Ammon's horn (tissue), 1 donor: ENCODE measurements at regions not wholly inside any gene's neighbourhood (a gene's known extent, or its start where the extent isn't known, plus 50 kb on each side); places are given as distances from the start of the nearest gene placed in this dataset.
"Not testable (repeated sequence)": the region's sequence is repeated elsewhere in the genome, so short reads cannot be mapped to it uniquely, and the experiment has no call there.

ENCODE experiments used
- DNase-seq: peaks from one replicate; pipeline ENCODE4 v3.0.0-alpha.2; 2016; ENCODE audit warnings: low spot score

DNA sequence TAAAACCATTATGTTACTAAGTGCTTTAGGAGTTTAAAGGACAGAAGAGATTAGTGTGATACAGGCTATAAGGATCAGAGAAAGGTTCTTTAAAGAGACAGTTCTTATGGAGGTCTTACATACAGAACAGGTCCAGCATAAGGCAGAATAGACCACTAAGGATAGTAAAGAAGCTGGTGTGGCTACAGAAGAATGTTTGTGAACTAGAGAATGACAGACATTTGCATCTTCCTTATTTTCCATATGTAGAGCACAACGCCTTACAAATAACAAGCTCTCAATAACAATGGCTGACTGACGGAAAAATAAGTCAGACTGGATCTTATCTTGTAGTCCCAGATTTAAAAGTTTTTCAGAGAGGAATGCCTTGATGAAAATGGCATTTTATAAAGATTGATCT, 95.6 kb upstream of the NOTCH2NLA start:
- not testable (repeated sequence) for DNase-seq

DNA sequence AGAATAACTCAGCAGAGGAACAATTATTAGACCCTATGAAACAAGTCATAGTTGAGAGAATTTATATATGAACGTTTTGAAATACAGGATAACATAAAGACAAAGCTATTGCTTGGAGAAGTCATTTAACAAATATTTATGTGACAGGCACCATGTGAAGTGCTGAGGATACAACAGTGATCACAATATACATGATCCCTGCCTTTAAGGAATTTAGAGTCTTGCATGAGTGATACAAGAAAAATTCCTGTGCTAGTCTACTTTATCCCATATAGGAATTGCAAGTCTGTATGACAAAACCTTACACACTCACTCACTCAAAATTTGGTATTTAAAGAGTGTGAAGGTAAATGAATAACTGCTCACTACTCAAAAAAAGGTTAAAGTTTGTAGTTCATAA, 94.5 kb upstream of the NOTCH2NLA start:
- not testable (repeated sequence) for DNase-seq

DNA sequence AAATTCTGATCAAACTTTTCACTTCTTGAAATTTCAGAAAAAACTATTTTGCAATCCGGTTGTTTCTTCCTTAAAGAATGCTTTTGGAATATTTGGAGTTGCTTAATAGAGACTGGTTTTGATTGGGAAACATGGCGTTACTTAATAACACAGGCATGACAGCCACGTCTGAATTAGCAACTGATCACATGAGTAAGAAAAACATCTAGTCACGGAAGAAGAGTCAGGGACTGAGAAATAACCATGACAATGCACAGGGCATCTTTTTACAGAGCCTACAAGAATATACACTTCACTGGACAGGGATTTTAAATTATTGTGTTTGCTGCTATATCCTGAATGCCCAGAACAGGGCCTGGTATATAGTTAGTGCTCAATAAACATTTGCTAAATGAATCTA, 94.1 kb upstream of the NOTCH2NLA start:
- not testable (repeated sequence) for DNase-seq

DNA sequence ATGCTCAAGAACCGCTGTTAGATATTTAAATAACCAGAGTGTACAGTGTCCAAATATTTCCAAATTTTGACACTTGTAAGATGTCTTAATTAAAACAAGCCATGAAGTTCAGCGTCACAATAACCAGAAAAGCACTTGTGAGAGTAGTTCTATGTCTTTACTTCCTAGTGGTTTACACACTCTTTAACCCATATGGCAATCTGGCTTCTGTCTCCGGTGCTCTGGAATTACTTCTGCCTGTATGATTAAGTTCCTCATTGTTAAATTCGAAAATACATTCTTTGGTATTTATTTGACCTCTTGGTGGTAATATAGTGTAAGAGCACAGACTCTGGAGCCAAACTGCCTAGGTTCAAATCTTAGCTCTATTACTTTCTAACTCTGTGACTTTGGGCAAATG, 89.9 kb upstream of the NOTCH2NLA start:
- not testable (repeated sequence) for DNase-seq

DNA sequence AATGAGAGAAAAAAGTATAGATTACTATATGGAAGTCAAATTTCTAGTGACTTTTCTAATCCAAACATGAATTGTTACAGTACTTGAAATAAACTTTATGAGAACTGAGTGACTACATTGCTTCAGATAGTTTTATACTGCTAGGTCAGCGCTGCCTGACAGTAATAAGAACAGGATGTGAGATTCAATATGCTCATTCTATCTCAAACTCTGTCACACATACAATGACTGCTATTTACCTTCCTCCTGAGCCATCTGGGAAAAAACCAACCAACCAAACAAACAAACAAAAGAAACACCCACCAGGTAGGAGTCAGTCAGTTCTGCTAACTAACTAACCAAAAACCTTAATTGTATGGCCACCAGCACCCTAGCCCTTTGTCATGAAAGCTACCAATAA, 89.0 kb upstream of the NOTCH2NLA start:
- DNase-seq: not testable (repeated sequence)

DNA sequence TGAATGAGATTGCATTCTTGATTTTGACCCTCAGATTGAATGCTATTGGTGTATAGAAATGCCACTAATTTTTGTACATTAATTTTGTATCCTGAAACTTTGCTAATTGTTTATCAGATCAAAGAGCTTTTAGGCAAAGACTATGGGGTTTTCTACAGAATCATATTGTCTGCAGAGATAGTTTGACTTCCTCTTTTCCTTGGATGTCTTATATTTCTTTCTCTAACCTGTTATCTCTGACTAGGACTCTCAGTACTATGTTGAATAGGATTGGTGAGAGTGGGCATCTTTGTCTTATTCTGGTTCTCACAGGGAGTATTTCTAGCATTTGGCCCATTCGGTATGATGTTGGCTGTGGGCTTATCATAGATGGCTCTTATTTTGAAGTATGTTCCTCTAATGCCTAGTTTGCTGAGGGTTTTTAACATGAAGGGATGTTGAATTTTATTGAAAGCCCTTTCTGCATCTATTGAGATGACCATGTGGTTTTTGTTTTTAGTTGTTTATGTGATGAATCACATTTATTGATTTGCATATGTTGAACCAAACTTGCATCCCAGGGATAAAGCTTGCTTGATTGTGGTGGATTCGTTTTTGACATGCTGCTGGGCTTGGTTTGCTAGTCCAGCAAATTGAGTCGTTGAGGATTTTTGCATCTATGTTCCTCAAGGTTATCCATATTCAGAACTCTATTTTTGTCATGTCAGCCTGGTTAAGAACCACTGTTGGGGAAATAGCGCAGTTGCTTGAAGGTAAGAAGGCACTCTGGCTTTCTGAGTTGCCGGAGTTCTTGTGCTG, 85.8 kb upstream of the NOTCH2NLA start:
- DNase-seq: not testable (repeated sequence)

DNA sequence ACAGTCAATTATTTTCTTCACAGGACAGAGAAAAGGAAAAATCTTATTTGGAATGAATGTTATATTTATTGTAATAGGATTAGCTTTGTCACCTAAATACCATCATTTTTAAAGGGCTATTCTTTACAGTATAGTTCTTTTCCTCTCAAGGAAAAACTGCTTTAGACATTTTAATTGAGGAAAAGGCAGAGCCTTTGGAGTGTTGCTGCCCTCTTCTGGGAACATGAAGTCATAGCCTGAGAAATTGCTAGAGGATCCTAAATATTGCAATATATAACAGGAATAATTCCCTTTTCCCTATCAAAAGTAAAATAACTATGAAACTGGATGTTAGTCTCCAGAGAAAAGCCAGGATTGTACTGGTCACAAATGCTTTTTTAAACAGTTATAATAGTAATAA, 81.8 kb upstream of the NOTCH2NLA start:
- DNase-seq: not testable (repeated sequence)

DNA sequence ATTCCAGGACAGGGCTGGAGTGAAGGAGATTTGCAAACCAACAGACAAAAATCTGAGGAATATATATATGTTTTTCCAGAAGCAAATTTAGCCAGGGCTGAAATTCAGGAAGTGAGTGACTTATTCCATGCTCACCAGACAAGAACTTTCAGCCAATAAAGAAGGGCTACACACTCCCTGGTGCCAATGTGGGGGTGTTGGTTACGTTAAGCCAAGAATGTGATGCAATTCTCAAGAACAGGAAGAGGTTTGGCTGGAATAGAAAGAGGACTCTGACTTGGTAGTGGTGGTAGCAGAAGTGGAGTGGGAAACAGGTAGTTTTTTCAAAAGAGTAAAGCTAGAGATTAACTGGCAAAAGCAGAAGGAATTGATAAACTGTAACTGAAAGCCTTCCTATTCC, 80.6 kb upstream of the NOTCH2NLA start:
- DNase-seq: not testable (repeated sequence)

DNA sequence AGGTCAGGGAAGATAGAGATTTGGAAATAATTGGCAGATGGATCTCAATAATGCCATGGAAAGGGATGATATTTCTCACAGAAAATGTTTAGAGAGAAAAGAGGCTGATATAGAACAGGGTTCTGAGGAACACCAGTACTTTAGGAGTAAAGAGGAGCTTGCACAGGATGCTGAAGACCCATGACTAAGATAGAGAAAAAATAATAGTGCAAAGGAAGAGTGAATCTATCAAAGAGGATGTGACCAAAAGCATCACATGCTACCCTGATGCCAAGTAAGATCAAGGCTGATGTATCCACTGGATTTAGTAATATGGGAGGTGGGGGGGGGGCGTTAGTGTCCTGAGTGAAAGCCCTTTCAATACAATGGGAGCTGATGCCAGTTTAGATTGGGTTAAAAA, 80.1 kb upstream of the NOTCH2NLA start:
- DNase-seq: not testable (repeated sequence)

DNA sequence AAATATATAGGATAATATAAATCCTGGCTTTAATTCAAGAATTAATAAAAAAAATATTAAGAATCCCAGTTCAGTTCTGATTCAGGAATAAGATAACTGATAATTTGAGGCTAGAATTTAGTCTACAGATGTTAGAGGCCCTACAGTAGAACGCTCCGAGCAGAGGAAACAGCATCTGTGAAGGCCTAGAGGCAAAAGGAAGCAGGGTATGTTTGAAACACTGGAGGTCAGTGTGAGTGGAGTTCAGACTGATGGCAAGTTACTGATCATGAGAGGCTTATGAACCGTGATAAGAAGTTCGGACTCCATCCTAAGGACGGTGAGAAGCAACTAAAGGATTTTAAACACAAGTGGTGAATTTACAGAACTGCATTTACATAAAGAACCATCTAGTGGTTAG, 79.3 kb upstream of the NOTCH2NLA start:
- not testable (repeated sequence) for DNase-seq

DNA sequence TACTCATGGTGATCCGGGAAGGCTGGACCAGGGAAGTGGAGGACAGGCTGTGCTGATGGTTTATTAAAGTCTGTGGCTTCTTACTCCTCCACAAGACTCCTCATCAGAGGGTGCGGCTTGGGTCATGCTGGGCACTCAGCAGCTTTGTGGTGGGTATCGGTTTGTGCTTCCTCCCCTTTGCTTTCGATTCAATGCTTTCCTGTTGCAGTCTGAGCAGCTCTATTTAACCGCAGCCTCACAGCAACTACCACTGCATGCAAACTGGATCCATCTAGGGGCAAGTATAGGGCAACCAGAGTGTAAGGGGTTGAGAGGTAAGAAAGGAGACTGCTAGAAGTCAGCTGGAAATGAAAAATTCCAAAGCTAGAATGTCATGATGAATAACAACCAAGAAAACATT, 78.8 kb upstream of the NOTCH2NLA start:
- DNase-seq: not testable (repeated sequence)

DNA sequence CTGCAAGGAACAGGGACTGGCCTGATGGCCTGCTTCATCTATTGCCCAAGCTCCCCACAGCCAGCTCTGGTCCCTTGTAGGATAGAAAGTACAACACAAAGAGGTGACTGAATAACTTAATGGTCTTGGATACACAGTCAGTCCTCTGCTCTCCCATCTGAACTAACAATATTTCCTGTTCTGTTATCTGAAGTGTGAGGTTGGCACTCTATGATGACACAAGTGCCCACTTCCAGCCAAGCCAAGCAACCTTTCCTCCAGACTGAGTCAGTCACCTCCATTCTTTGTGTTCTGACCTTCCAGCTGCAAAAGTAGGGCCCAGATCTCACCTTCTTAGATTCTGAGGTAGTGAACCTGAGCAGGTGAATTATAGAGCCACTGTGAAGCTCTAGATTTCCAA, 77.8 kb upstream of the NOTCH2NLA start:
- not testable (repeated sequence) for DNase-seq

DNA sequence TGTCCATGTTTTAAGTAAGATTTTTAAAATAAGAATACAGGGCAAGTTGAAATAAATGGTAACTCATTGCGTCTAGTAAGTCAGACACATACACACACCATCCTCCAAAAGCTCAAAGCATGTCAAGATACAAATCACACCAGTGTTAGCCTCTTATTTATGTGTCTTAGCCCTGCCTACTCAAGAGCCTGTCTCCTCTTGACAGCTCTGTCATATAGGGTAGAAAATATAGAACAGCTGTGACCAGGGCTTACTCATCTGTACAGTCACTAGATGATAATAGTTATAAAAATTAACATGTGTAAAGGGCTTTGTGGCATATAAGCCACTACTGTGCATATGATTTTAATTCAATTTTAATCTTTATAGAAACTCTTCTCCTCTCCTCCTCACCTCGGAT, 76.6 kb upstream of the NOTCH2NLA start:
- not testable (repeated sequence) for DNase-seq

DNA sequence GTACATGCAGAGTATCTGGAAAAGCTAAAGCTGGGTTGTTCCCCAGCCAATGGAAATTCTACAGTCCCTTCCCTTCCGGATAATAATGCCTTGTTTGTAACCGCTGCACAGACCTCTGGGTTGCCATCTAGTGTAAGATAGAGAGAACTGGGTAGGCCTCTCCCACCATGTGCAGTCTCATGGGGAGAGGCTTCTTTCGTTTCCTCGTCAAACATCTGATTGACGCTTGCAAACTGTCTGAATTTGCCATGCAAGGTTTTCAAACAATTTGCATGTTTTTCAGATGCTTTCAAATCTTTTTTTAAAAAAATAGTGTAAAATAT, 69.7 kb upstream of the NOTCH2NLA start:
- DNase-seq: not testable (repeated sequence)

DNA sequence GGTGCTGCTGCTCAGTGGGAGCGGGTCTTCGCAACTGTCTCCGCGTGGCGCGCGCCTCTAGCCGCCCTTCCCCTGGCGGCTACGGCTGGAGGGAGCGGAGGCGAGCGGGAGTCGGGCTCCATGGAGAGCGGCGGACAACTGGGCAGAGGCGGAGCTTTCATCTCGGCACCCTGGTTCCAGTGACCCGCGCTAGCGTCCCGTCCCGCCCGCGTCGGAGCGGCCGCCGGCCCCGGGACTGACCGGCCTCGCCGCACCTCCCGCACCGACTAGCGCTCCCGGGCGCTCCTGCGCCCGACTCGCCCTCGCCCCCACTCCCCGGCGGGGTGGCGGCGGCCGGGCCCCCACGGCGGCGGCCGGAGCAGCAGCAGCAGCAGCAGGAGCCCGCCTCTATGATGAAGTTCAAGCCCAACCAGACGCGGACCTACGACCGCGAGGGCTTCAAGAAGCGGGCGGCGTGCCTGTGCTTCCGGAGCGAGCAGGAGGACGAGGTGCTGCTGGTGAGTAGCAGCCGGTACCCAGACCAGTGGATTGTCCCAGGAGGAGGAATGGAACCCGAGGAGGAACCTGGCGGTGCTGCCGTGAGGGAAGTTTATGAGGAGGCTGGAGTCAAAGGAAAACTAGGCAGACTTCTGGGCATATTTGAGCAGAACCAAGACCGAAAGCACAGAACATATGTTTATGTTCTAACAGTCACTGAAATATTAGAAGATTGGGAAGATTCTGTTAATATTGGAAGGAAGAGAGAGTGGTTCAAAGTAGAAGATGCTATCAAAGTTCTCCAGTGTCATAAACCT, 69.2 kb upstream of the NOTCH2NLA start:
- DNase-seq: not testable (repeated sequence)

DNA sequence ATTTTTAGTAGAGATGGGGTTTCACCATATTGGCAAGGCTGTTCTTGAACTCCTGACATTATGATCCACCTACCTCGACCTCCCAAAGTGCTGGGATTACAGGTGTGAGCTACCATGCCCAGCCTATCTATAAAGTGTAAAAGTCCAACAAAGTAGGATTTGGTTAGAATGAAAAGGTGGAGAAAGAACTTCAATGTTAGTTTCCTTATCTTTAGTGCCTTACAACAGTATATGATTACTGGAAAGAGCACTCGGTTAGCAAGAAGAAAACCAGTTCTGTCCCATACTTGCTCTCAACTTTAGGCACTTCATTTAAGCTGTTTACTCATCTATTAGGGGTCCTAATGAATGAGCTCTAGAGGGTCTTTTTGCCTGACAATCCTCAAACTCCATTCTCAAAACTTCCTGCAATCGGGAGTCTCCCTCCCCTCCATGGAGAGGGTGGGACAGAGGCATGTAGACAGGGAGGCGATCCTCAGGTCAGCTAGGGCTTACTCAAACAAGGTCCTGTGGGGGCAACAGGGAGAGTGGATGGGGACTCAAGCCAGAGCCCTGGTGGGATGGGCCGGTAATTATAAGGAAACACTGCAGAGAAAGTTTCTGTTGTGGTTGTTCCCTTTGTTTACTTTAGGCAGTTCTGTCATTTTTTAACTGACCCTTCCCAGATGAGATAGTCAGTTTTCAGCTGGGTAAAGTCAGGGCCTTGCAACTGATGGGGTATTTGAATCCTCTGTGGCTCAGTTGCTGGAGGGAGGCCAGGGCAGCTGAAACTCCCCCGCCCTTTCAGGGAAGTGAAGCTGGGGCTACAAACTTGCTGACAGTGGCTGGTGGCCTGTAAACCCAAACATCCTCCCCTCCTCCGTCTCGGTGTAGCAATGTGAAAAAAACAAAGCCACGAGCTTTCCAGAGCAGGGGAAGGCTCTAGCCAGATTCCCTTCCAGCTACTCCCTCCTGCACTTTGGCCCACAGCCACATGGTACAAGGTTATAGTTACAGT, 64.4 kb upstream of the NOTCH2NLA start:
- DNase-seq: not testable (repeated sequence)

DNA sequence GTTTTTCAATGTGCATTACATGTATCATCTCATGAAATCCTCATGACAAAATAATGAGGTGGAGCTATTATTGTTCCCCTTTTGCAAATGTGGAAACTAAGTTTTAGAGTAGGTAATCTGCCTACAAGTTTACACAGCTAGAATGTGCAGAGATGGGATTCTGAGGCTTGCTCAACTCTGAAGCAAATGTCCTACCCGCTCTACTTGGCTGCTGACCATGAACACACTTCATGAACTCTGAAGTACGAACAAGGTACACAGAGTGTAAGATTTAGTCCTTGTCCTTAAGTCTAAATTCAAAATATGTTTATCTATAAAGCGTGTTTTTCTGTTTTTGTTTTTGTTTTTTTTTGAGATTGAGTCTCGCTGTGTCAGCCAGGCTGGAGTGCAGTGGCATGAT, 63.6 kb upstream of the NOTCH2NLA start:
- not testable (repeated sequence) for DNase-seq

DNA sequence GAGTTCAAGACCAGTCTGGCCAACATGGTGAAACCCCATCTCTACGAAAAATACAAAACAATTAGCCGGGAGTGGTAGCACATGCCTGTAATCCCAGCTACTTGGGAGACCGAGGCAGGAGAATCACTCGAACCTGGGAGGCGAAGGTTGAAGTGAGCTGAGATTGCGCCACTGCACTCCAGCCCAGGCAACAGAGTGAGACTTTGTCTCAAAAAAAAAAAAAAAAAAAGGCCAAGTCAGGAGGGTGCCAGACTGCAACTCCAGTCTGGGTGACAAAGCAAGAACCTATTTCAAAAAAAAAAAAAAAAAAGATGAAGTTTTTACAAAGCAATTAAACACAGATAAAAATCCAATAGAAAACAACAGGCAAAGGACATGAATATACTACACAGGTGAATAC, 59.1 kb upstream of the NOTCH2NLA start:
- not testable (repeated sequence) for DNase-seq

DNA sequence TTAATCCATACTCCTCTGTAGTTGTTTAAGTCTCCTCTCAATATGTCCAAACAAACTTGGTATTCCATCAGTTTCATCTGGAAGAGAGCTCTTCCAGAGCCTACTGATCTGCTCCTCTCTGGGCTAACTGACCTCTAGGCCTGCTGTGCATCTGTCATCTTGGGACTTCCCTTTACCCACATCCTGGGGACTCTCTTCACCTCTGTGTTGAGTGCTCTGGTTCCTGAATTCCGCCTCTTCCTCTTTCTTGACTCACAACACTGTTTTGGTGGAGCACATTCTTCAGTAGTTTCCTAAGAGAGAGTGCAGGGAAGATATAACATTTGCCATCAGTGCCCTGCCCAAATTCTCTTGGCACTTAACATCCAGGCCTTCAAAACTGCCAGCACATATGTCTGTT, 55.9 kb upstream of the NOTCH2NLA start:
- DNase-seq: not testable (repeated sequence)

DNA sequence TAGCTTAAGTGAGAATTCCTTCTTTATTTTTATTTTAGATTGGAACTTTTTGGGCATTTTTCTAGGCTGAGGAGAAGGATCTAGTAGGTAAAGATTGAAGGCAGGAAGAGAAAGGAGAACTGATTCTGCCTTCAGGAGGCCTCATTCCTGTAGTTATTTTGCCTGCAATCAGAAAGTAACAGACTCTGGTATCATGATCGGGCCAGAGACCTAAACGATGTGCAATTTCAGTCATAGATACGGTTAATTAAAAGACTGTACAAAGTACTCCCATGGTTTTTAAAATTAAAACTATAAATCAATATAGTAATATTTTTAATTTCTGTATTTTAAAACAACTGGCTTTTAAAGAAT, 54.7 kb upstream of the NOTCH2NLA start:
- not testable (repeated sequence) for DNase-seq

DNA sequence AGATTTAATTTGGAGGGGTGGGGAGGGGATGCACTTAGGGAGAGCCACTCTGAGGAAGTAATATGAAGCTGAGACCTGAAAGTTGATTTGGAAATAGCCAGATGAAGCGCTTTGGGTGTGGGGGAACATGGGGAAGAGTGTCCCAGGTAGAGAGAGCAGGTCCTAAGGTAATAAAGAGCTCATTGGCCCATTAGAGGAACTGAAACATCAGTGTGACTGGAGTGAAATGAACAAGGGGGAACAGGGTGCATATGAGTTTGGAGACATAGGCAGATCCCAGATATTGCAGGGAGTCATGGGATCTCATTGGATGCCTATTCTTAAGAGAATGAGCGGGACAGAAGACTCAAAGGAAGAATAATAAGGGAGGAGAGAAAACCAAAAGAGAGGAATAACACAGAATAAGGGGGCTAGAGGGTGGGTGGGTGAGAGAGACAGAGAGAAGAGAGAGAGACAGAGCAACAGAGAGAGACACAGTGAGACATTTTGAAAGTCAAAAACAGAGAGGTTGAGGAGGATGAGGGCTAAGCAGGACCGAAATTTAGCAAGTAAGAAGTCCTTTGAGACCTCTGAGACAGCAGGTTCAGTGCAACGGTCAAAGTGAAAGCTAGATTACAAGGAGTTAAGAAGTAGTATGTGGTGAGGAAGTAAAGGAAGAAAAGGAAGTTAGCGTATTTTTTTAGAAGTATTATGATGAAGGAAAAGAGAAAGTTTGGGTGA, 54.1 kb upstream of the NOTCH2NLA start:
- not testable (repeated sequence) for DNase-seq
